Endothelial cell of umbilical vein (primary cell): ENCODE measurements at regions not wholly inside any gene's neighbourhood (a gene's known extent, or its start where the extent isn't known, plus 50 kb on each side); places are given as distances from the start of the nearest gene placed in this dataset.

ENCODE experiments used
- BruUV-seq: library from RNA; stranded (reverse); fragments of 400-500 nt; replicated peaks from 2 replicates; lab custom pipeline; 2021; lab: Mats Ljungman, UMichigan
- CTCF ChIA-PET: fragments of 300-600, 350-600 bp; sonication (Branson Sonifier 250); formaldehyde crosslinking; loops from one replicate; lab custom pipeline; 2021; ENCODE audit warnings: antibody characterized with exemption, inconsistent platforms; lab: Charles Lee
- POLR2A ChIA-PET: fragments of 300-600, 350-600 bp; sonication (Branson Sonifier 250); formaldehyde crosslinking; loops from one replicate; lab custom pipeline; 2021; ENCODE audit warnings: antibody characterized with exemption, inconsistent platforms; lab: Charles Lee
- DNase-seq: peaks from one replicate; pipeline ENCODE4 v3.0.0-alpha.2; 2011; ENCODE audit warnings: low read depth, low spot score
- FAIRE-seq: peaks from 2 replicates; lab custom pipeline; 2011; peaks lifted over from hg19 to GRCh38; lab: Jason Lieb, UNC
- H2AFZ ChIP-seq: 2 replicates; pipeline ENCODE4 v1.6.0; 2012; ENCODE audit warnings: low read depth, low read length, control low read depth, inconsistent platforms
- H3K27ac ChIP-seq: 2 replicates; pipeline ENCODE4 v1.5.1; 2011; ENCODE audit warnings: low read depth, mild to moderate bottlenecking, control low read depth, low read length, moderate library complexity; ENCODE audit not compliant: insufficient read depth
- H3K27me3 ChIP-seq, 2 experiments: 2 replicates each; pipeline versions ENCODE4 v1.6.0 to v1.6.1; 2011; ENCODE audit warnings: low read length in 2 of 2, mixed read lengths in 1 of 2; ENCODE audit not compliant: control insufficient read depth in 2 of 2, insufficient read depth in 2 of 2
- H3K36me3 ChIP-seq, 2 experiments: 2 replicates in 1 of 2; 3 replicates in 1 of 2; pipeline ENCODE4 v1.5.1; 2011; ENCODE audit warnings: low read length in 2 of 2, mild to moderate bottlenecking in 1 of 2, moderate library complexity in 1 of 2; ENCODE audit not compliant: control insufficient read depth in 2 of 2, insufficient read depth in 2 of 2; ENCODE audit errors: extremely low read depth in 1 of 2
- H3K4me1 ChIP-seq: 3 replicates; pipeline ENCODE4 v1.5.1; 2011; ENCODE audit warnings: mild to moderate bottlenecking, low read length; ENCODE audit not compliant: control insufficient read depth, insufficient read depth; ENCODE audit errors: extremely low read depth
- H3K4me2 ChIP-seq: 2 replicates; pipeline ENCODE4 v1.6.1; 2011; ENCODE audit warnings: low read length, control low read depth, mixed read lengths; ENCODE audit not compliant: insufficient read depth
- H3K4me3 ChIP-seq, 3 experiments: fragments of 200-600 bp in 1 of 3; sonication (generic), shearing (Covaris generic) in 1 of 3; replicated peaks in 1 of 3; 2 replicates each; pipeline ENCODE4 v1.5.1; 2011 to 2016; ENCODE audit warnings: control low read depth in 3 of 3, low read length in 3 of 3, mild to moderate bottlenecking in 2 of 3, inconsistent platforms in 1 of 3, low read depth in 1 of 3, moderate library complexity in 1 of 3; ENCODE audit not compliant: insufficient read depth in 1 of 3
- H3K79me2 ChIP-seq: 2 replicates; pipeline ENCODE4 v1.6.0; 2012; ENCODE audit warnings: low read length, inconsistent platforms; ENCODE audit not compliant: control insufficient read depth, insufficient read depth
- H3K9ac ChIP-seq: replicated peaks from 2 replicates; pipeline ENCODE3; 2011; ENCODE audit warnings: low read length, control low read depth; ENCODE audit not compliant: insufficient read depth; ENCODE audit errors: extremely low read depth
- H3K9me1 ChIP-seq: replicated peaks from 3 replicates; pipeline ENCODE4 v1.6.0; 2011; ENCODE audit warnings: mild to moderate bottlenecking, low read length; ENCODE audit not compliant: control insufficient read depth, insufficient read depth; ENCODE audit errors: extremely low read depth
- H3K9me3 ChIP-seq: replicated peaks from 2 replicates; pipeline ENCODE4 v1.5.1; 2012; ENCODE audit warnings: low read length, inconsistent platforms; ENCODE audit not compliant: control insufficient read depth, insufficient read depth
- H4K20me1 ChIP-seq: replicated peaks from 2 replicates; pipeline ENCODE3; 2011; ENCODE audit warnings: mild to moderate bottlenecking, low read length; ENCODE audit not compliant: control insufficient read depth, insufficient read depth; ENCODE audit errors: extremely low read depth
- EZH2 ChIP-seq: IDR thresholded peaks from 2 replicates; pipeline ENCODE4 v1.6.1; 2012; ENCODE audit warnings: borderline replicate concordance, low read depth, mild to moderate bottlenecking, moderate library complexity, low read length, inconsistent platforms; ENCODE audit not compliant: severe bottlenecking
- MYC ChIP-seq: IDR thresholded peaks from one replicate; pipeline ENCODE4 v1.6.1; 2011; ENCODE audit warnings: mild to moderate bottlenecking, low read depth, low read length
- POLR2A ChIP-seq: IDR thresholded peaks from 2 replicates; pipeline ENCODE4 v1.6.1; 2012; ENCODE audit warnings: low read depth, mild to moderate bottlenecking, control low read depth, low read length
- POLR2AphosphoS5 ChIP-seq: IDR thresholded peaks from 2 replicates; pipeline ENCODE4 v1.6.1; 2012; ENCODE audit warnings: low read depth, mild to moderate bottlenecking, control low read depth, low read length, moderate library complexity; ENCODE audit not compliant: insufficient read depth
- dilution Hi-C: fragments of 300-500 bp; cut with MboI; formaldehyde crosslinking; loops from one replicate; pipeline ENCODE4 v1.15.0; 2019; ENCODE audit warnings: low sequenced_read_pairs; ENCODE audit not compliant: extremely low pct_ligation_motif_present
- intact Hi-C: fragments of 100-400 bp; cut with micrococcal nuclease; formaldehyde crosslinking; loops from one replicate; pipeline ENCODE4 v1.10.0; 2022
- TF ChIP-seq, protein P1 (sequence below), 2 donors: IDR thresholded peaks; 1 replicate in 1 of 2; 2 replicates in 1 of 2; pipeline ENCODE4 v1.5.1; 2011; ENCODE audit warnings: low read length in 2 of 2, mild to moderate bottlenecking in 2 of 2, moderate library complexity in 2 of 2, control low read depth in 1 of 2, inconsistent platforms in 1 of 2, low read depth in 1 of 2; ENCODE audit not compliant: insufficient read depth in 1 of 2; ENCODE audit errors: extremely low read depth in 1 of 2

DNA sequence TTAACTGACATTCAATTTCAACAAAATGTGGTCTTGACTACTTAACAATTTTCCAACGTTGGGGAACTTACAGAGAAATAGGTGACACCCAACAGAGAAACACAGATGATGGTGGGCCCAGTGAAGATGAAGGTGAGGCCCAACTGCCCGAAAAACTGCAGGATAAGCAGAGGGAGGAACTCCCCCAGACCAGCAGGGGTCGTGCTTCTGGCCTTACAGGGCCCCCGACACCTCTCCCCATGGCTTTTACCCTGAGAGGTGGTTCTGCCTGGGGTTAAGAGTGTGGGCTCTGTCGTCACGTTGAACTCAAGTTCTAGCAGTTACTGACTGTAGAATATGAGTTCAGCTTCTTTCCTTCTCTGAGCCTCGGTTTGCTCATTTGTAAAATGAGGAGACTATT, 119.5 kb upstream of the SMIM21 start:
- Histone ChIP-seq H3K9ac (no peak overlapping the region), H2AFZ (no peak overlapping the region), H3K4me3 (no peak overlapping the region), H3K36me3 (no peaks in the 10 kb centered on the region), H3K4me1 (no peaks in the 10 kb centered on the region), H3K4me2 (no peak overlapping the region), H3K9me3 (no peaks in the 10 kb centered on the region), H3K27me3 (no peaks in the 10 kb centered on the region), H4K20me1 (no peaks in the 10 kb centered on the region), H3K79me2 (no peaks in the 10 kb centered on the region), H3K9me1 (no peaks in the 10 kb centered on the region), H3K27ac (no peak overlapping the region)
- intact Hi-C loops: no loop called here
- ChIA-PET POLR2A (no interaction called here), CTCF (no interaction called here)
- no TSS peak for BruUV-seq
- dilution Hi-C loops: no loop called here
- DNase-seq: no peak
- FAIRE-seq: no peak
- TF ChIP-seq POLR2A (no peak), POLR2AphosphoS5 (no peak), EZH2 (no peak), MYC (no peak)
- TF ChIP-seq, protein P1, sequence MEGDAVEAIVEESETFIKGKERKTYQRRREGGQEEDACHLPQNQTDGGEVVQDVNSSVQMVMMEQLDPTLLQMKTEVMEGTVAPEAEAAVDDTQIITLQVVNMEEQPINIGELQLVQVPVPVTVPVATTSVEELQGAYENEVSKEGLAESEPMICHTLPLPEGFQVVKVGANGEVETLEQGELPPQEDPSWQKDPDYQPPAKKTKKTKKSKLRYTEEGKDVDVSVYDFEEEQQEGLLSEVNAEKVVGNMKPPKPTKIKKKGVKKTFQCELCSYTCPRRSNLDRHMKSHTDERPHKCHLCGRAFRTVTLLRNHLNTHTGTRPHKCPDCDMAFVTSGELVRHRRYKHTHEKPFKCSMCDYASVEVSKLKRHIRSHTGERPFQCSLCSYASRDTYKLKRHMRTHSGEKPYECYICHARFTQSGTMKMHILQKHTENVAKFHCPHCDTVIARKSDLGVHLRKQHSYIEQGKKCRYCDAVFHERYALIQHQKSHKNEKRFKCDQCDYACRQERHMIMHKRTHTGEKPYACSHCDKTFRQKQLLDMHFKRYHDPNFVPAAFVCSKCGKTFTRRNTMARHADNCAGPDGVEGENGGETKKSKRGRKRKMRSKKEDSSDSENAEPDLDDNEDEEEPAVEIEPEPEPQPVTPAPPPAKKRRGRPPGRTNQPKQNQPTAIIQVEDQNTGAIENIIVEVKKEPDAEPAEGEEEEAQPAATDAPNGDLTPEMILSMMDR (IDR thresholded peaks at IDR 0.05; ENCODE audit: extremely low read depth in 1 of 2, insufficient read depth in 1 of 2, low read depth in 1 of 2, low read length in 2 of 2): no peak

DNA sequence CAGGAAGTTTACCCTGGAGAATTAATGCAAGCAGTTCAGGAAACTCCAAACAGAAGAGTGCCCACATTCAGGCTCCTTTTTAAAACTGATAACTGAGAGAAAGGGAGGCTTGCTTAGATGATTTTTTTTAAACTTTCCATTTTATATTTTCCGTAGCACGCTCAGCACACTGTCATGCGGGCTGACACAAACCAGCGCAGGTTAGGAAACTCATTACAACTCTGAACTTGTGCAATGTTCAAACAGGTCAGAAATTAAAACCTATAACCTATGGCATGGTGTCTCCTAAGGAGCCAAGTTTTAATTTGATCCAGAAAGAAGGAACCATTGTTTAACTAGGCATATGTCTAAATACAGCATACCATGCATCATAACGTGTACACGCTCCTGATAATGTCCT, 117.7 kb upstream of the SMIM21 start:
- Histone ChIP-seq H3K79me2 (no peaks in the 10 kb centered on the region), H3K27me3 (no peaks in the 10 kb centered on the region), H3K4me1 (no peaks in the 10 kb centered on the region), H2AFZ (no peak overlapping the region), H3K9ac (no peak overlapping the region), H3K4me2 (no peak overlapping the region), H3K27ac (no peak overlapping the region), H4K20me1 (no peaks in the 10 kb centered on the region), H3K9me1 (no peaks in the 10 kb centered on the region), H3K9me3 (no peaks in the 10 kb centered on the region), H3K4me3 (no peak overlapping the region), H3K36me3 (no peaks in the 10 kb centered on the region)
- no TSS peak for BruUV-seq
- POLR2A ChIA-PET: no interaction called here
- FAIRE-seq: no peak
- CTCF ChIA-PET: no interaction called here
- no peak for TF ChIP-seq MYC
- TF ChIP-seq, protein P1 (IDR thresholded peaks at IDR 0.05; ENCODE audit: extremely low read depth in 1 of 2, insufficient read depth in 1 of 2, low read depth in 1 of 2, low read length in 2 of 2): no peak
- dilution Hi-C loops: no loop called here
- intact Hi-C loops: no loop called here
- no peak for DNase-seq
